Common myeloid progenitor, CD34-positive (primary cell): ENCODE measurements at regions not wholly inside any gene's neighbourhood (a gene's known extent, or its start where the extent isn't known, plus 50 kb on each side); places are given as distances from the start of the nearest gene placed in this dataset.

Experiments used
- CTCF ChIA-PET: fragments of 350-600 bp; sonication (Branson Sonifier 250); formaldehyde crosslinking; loops from one replicate; lab custom pipeline; 2021; ENCODE audit warnings: antibody characterized with exemption; lab: Charles Lee
- POLR2A ChIA-PET: fragments of 350-600 bp; sonication (Branson Sonifier 250); formaldehyde crosslinking; loops from one replicate; lab custom pipeline; 2021; ENCODE audit warnings: antibody characterized with exemption; lab: Charles Lee
- DNase-seq, 3 donors: peaks; one replicate each; pipeline versions ENCODE4 v3.0.0 to v3.0.0-alpha.2; 2013
- H3K27ac ChIP-seq, 2 experiments: 1 replicate in 1 of 2; 2 replicates in 1 of 2; pipeline ENCODE4 v1.7.0; 2013; ENCODE audit warnings: inconsistent platforms in 2 of 2, low read length in 2 of 2, mild to moderate bottlenecking in 2 of 2, low read depth in 1 of 2, moderate library complexity in 1 of 2; ENCODE audit not compliant: severe bottlenecking in 2 of 2, insufficient read depth in 1 of 2, poor library complexity in 1 of 2
- H3K27me3 ChIP-seq, 5 experiments: replicated peaks in 2 of 5; 1 replicate in 3 of 5; 2 replicates in 2 of 5; pipeline versions ENCODE4 v1.6.1 to v1.7.0; 2013; ENCODE audit warnings: low read length in 4 of 5, mild to moderate bottlenecking in 2 of 5, moderate library complexity in 2 of 5, inconsistent platforms in 1 of 5; ENCODE audit not compliant: insufficient read depth in 5 of 5, control insufficient read depth in 4 of 5
- H3K36me3 ChIP-seq, 4 experiments: 1 replicate in 2 of 4; 2 replicates in 2 of 4; pipeline versions ENCODE4 v1.6.1 to v1.7.0; 2013; ENCODE audit warnings: low read length in 3 of 4, control low read depth in 1 of 4, mild to moderate bottlenecking in 1 of 4; ENCODE audit not compliant: control insufficient read depth in 4 of 4, insufficient read depth in 4 of 4
- H3K4me1 ChIP-seq, 4 experiments: 1 replicate in 3 of 4; 2 replicates in 1 of 4; pipeline versions ENCODE4 v1.6.1 to v1.7.1; 2013; ENCODE audit warnings: low read length in 3 of 4, mild to moderate bottlenecking in 3 of 4, control low read depth in 1 of 4, inconsistent platforms in 1 of 4, moderate library complexity in 1 of 4; ENCODE audit not compliant: control insufficient read depth in 4 of 4, insufficient read depth in 4 of 4; ENCODE audit errors: control extremely low read depth in 1 of 4
- H3K4me3 ChIP-seq, 7 experiments: 1 replicate in 4 of 7; 2 replicates in 3 of 7; pipeline versions ENCODE4 v1.5.1 to v1.7.0; 2013; ENCODE audit warnings: mild to moderate bottlenecking in 7 of 7, low read length in 6 of 7, moderate library complexity in 6 of 7, inconsistent platforms in 2 of 7, low read depth in 2 of 7, control low read depth in 1 of 7; ENCODE audit not compliant: insufficient read depth in 4 of 7, control insufficient read depth in 1 of 7; ENCODE audit errors: extremely low read depth in 1 of 7
- H3K9me3 ChIP-seq, 5 experiments: 1 replicate in 4 of 5; 2 replicates in 1 of 5; pipeline versions ENCODE4 v1.6.1 to v1.7.1; 2013; ENCODE audit warnings: low read length in 4 of 5, mild to moderate bottlenecking in 2 of 5, inconsistent platforms in 1 of 5, low read depth in 1 of 5, moderate library complexity in 1 of 5; ENCODE audit not compliant: control insufficient read depth in 4 of 5, insufficient read depth in 2 of 5; ENCODE audit errors: control extremely low read depth in 1 of 5
- WGBS: methylation state at CpG from one replicate; pipeline ENCODE4 v1.1.5; 2013; ENCODE audit not compliant: insufficient coverage; 5-methylcytosine and 5-hydroxymethylcytosine counted together

- DNase-seq = no peak
- Histone ChIP-seq H3K9me3 (no peaks in the 10 kb centered on the region), H3K36me3 (no peaks in the 10 kb centered on the region), H3K4me3 (no peak overlapping the region), H3K4me1 (no peaks in the 10 kb centered on the region), H3K27ac (no peak overlapping the region), H3K27me3 (no peaks in the 10 kb centered on the region)
- CTCF ChIA-PET = no interaction called here
- POLR2A ChIA-PET = no interaction called here
- 85% methylated on average over 3 of the region's 4 CpGs for WGBS
Measured at GRCh38 chr13:103965506-103966243, 899.5 kb upstream of the SLC10A2 start.

- Histone ChIP-seq H3K4me3 (no peak overlapping the region), H3K36me3 (no peaks in the 10 kb centered on the region), H3K4me1 (no peaks in the 10 kb centered on the region), H3K27me3 (no peaks in the 10 kb centered on the region), H3K9me3 (no peaks in the 10 kb centered on the region), H3K27ac (no peak overlapping the region)
- no CpG with 5 or more reads among the region's 2 CpGs for WGBS
- no peak for DNase-seq
- ChIA-PET CTCF (no interaction called here), POLR2A (no interaction called here)
Measured at GRCh38 chr13:103961784-103962183, 895.6 kb upstream of the SLC10A2 start.

DNA sequence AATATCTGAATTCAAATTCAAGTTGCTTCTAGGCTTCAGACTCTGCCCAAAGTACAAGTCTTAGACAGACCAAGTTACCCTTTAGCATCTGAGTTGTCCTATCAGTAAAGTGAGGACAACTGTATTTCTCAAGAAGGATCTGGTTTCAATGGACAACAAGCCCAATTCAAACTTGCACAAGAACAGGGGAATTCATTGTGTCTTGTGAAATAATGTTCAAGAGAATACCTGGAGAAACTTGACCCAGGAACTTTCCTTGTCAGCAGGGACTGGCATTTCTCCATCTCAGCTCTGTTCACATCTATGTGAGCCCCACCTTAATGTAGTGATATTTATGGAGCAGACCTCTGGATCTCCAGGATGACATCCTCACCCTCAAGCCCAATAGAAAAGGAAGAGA is 894.9 kb upstream of the SLC10A2 start:
- Histone ChIP-seq H3K27ac (no peak overlapping the region), H3K4me3 (no peak overlapping the region), H3K27me3 (no peaks in the 10 kb centered on the region), H3K4me1 (no peaks in the 10 kb centered on the region), H3K9me3 (no peaks in the 10 kb centered on the region), H3K36me3 (no peaks in the 10 kb centered on the region)
- POLR2A ChIA-PET = no interaction called here
- CTCF ChIA-PET = no interaction called here
- DNase-seq = no peak

GRCh38 chr13:103960001-103960400 is 893.8 kb upstream of the SLC10A2 start:
- POLR2A ChIA-PET = no interaction called here
- Histone ChIP-seq H3K9me3 (no peaks in the 10 kb centered on the region), H3K4me1 (no peaks in the 10 kb centered on the region), H3K27me3 (no peaks in the 10 kb centered on the region), H3K36me3 (no peaks in the 10 kb centered on the region), H3K4me3 (no peak overlapping the region), H3K27ac (no peak overlapping the region)
- no peak for DNase-seq
- CTCF ChIA-PET = no interaction called here

GRCh38 chr13:103958691-103959090 is 892.5 kb upstream of the SLC10A2 start:
- POLR2A ChIA-PET = no interaction called here
- no peaks in the 10 kb centered on the region for H3K27me3 ChIP-seq
- H3K4me3 ChIP-seq = no peak overlapping the region
- DNase-seq = no peak
- no peaks in the 10 kb centered on the region for H3K36me3 ChIP-seq
- no peaks in the 10 kb centered on the region for H3K9me3 ChIP-seq
- CTCF ChIA-PET = no interaction called here
- no peak overlapping the region for H3K27ac ChIP-seq
- WGBS = no CpG with 5 or more reads among the region's 2 CpGs
- H3K4me1 ChIP-seq = no peaks in the 10 kb centered on the region

- ChIA-PET POLR2A (no interaction called here), CTCF (no interaction called here)
- H3K27ac ChIP-seq = no peak overlapping the region
- H3K4me3 ChIP-seq = no peak overlapping the region
- no peak for DNase-seq
- no peaks in the 10 kb centered on the region for H3K27me3 ChIP-seq
- H3K9me3 ChIP-seq = no peaks in the 10 kb centered on the region
- H3K36me3 ChIP-seq = no peaks in the 10 kb centered on the region
- no peaks in the 10 kb centered on the region for H3K4me1 ChIP-seq
Measured at GRCh38 chr13:103957939-103958338, 891.7 kb upstream of the SLC10A2 start.

DNA sequence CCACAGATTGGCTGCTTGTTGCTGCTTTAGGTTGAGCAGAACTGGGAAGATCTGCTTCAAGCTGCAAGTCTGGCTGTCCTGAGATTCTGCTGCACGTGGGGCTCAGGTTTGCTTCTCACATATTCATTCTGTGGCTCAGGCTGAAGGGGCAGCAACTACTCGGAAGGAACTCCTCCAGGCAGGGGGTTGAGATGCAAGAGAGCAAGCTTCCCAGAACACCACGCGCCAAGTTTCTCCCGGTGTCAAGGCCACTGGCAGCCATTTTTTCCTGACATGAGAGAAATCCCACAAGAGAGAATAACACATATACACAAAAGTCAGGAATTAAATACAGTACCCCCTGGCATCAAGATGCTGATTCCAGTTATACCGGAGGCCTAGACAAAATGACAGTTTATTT is 887.6 kb upstream of the SLC10A2 start:
- H3K27ac ChIP-seq = no peak overlapping the region
- CTCF ChIA-PET = no interaction called here
- no peak overlapping the region for H3K4me3 ChIP-seq
- WGBS = 98% methylated on average over 6 of the region's 6 CpGs
- DNase-seq = no peak
- H3K4me1 ChIP-seq = no peaks in the 10 kb centered on the region
- no peaks in the 10 kb centered on the region for H3K36me3 ChIP-seq
- H3K27me3 ChIP-seq = no peaks in the 10 kb centered on the region
- H3K9me3 ChIP-seq = no peaks in the 10 kb centered on the region
- POLR2A ChIA-PET = no interaction called here
